A673 (cell line): ENCODE measurements at regions not wholly inside any gene's neighbourhood (a gene's known extent, or its start where the extent isn't known, plus 50 kb on each side); places are given as distances from the start of the nearest gene placed in this dataset.

Experiments used
- BruUV-seq: library from RNA; stranded (reverse); fragments of 400-500 nt; replicated peaks from 2 replicates; lab custom pipeline; 2021; lab: Mats Ljungman, UMichigan
- CTCF ChIA-PET: fragments of 300-600 bp; sonication (Branson Sonifier 250); formaldehyde crosslinking; loops from one replicate; lab custom pipeline; 2022; ENCODE audit warnings: antibody characterized with exemption; lab: Charles Lee
- POLR2A ChIA-PET: fragments of 300-600 bp; sonication (Branson Sonifier 250); formaldehyde crosslinking; loops from one replicate; lab custom pipeline; 2022; ENCODE audit warnings: antibody characterized with exemption; ENCODE audit not compliant: low non-redundant PET; lab: Charles Lee
- DNase-seq: peaks from one replicate; pipeline ENCODE4 v3.0.0-alpha.2; 2015; ENCODE audit warnings: low spot score
- H3K27ac ChIP-seq: fragments of 200-600 bp; sonication (generic); 2 replicates; pipeline ENCODE4 v1.5.1; 2016; ENCODE audit warnings: mixed run types, low read depth, mild to moderate bottlenecking, mixed read lengths, antibody characterized with exemption, low read length; ENCODE audit not compliant: poor library complexity, severe bottlenecking
- H3K27me3 ChIP-seq: fragments of 200-600 bp; sonication (generic); replicated peaks from 2 replicates; pipeline ENCODE4 v1.6.1; 2017; ENCODE audit warnings: mixed run types, low read depth, mild to moderate bottlenecking, mixed read lengths, antibody characterized with exemption, low read length; ENCODE audit not compliant: insufficient read depth, poor library complexity
- H3K36me3 ChIP-seq: fragments of 200-600 bp; sonication (generic); 2 replicates; pipeline ENCODE4 v1.6.1; 2016; ENCODE audit warnings: mixed run types, mild to moderate bottlenecking, mixed read lengths, antibody characterized with exemption, low read length; ENCODE audit not compliant: insufficient read depth, poor library complexity, severe bottlenecking
- H3K4me1 ChIP-seq: fragments of 200-600 bp; sonication (generic); 2 replicates; pipeline ENCODE4 v1.6.1; 2017; ENCODE audit warnings: mixed run types, mild to moderate bottlenecking, mixed read lengths, antibody characterized with exemption, low read length; ENCODE audit not compliant: insufficient read depth, poor library complexity, severe bottlenecking
- H3K4me3 ChIP-seq: fragments of 200-600 bp; sonication (generic); 2 replicates; pipeline ENCODE4 v1.5.1; 2016; ENCODE audit warnings: low read depth, mixed run types, mild to moderate bottlenecking, mixed read lengths, low read length; ENCODE audit not compliant: poor library complexity, severe bottlenecking
- H3K9me3 ChIP-seq: fragments of 200-600 bp; sonication (generic); 2 replicates; pipeline ENCODE4 v1.6.1; 2016; ENCODE audit warnings: mixed run types, low read depth, mild to moderate bottlenecking, mixed read lengths, antibody characterized with exemption, low read length; ENCODE audit not compliant: poor library complexity, severe bottlenecking
- CTCF ChIP-seq: fragments of 300-800, 200-600 bp; sonication (generic); conservative IDR thresholded peaks from 2 replicates; pipeline ENCODE4 v1.5.1; 2017; ENCODE audit warnings: low read depth, mild to moderate bottlenecking, antibody characterized with exemption, low read length, moderate library complexity, mixed read lengths
- EZH2 ChIP-seq: fragments of 200-600 bp; sonication (generic); IDR thresholded peaks from 2 replicates; pipeline ENCODE4 v1.6.1; 2017; ENCODE audit warnings: borderline replicate concordance, low read depth, mild to moderate bottlenecking, mixed read lengths, antibody characterized with exemption, low read length; ENCODE audit not compliant: poor library complexity, severe bottlenecking
- intact Hi-C: fragments of 100-400 bp; cut with micrococcal nuclease; formaldehyde crosslinking; loops from one replicate; pipeline ENCODE4 v1.10.0; 2022; ENCODE audit not compliant: unreplicated experiment

- no TSS peak for BruUV-seq
- intact Hi-C loops, result no loop called here
- POLR2A ChIA-PET, result no interaction called here
- H3K9me3 ChIP-seq, result no peaks in the 10 kb centered on the region
- no peak overlapping the region for H3K4me3 ChIP-seq
- no peaks in the 10 kb centered on the region for H3K4me1 ChIP-seq
- CTCF ChIA-PET, result no interaction called here
- no peak for DNase-seq
- H3K36me3 ChIP-seq, result no peaks in the 10 kb centered on the region
- H3K27me3 ChIP-seq, result peaks cover 15% of the 10 kb centered on the region
- H3K27ac ChIP-seq, result no peak overlapping the region
- TF ChIP-seq CTCF (no peak), EZH2 (no peak)
These were observed 204.8 kb downstream of the TLE4 start for GRCh38 chr9:79776581-79776980.
